Gastrocnemius medialis (tissue), 4 donors: ENCODE measurements at regions not wholly inside any gene's neighbourhood (a gene's known extent, or its start where the extent isn't known, plus 50 kb on each side); places are given as distances from the start of the nearest gene placed in this dataset.

Experiments
- ATAC-seq, 2 donors: fragments of 150-250 bp; one replicate each; pipeline ENCODE4 v1.9.1; 2016
- DNase-seq, 2 donors: peaks; one replicate each; pipeline ENCODE4 v3.0.0-alpha.2; 2019
- H3K27ac ChIP-seq, 4 donors: fragments of 200-600 bp; sonication (generic); 1 replicate in 1 of 4; 2 replicates in 3 of 4; pipeline ENCODE4 v1.5.1; 2016 to 2018; ENCODE audit warnings: mild to moderate bottlenecking in 2 of 4, moderate library complexity in 1 of 4
- H3K27me3 ChIP-seq, 3 donors: fragments of 200-600 bp; sonication (generic) in 2 of 3; 1 replicate in 1 of 3; 2 replicates in 2 of 3; pipeline versions ENCODE4 v1.5.1 to v1.6.0; 2016 to 2019; ENCODE audit warnings: mild to moderate bottlenecking in 1 of 3, moderate library complexity in 1 of 3
- H3K36me3 ChIP-seq, 2 donors: fragments of 200-600 bp; sonication (generic) in 1 of 2; one replicate each; pipeline ENCODE4 v1.5.1; 2017 to 2018
- H3K4me1 ChIP-seq, 2 donors: fragments of 200-600 bp; sonication (generic) in 1 of 2; one replicate each; pipeline ENCODE4 v1.5.1; 2016 to 2017; ENCODE audit warnings: mild to moderate bottlenecking in 2 of 2
- H3K4me3 ChIP-seq, 4 donors: fragments of 200-600 bp; sonication (generic) in 3 of 4; 1 replicate in 1 of 4; 2 replicates in 3 of 4; pipeline ENCODE4 v1.5.1; 2016 to 2019; ENCODE audit warnings: mild to moderate bottlenecking in 2 of 4
- H3K9me3 ChIP-seq, 3 donors: fragments of 200-600 bp; sonication (generic) in 2 of 3; 1 replicate in 1 of 3; 2 replicates in 2 of 3; pipeline ENCODE4 v1.5.1; 2016 to 2019
- POLR2A ChIP-seq, 2 donors: fragments of 450-650 bp; IDR thresholded peaks; one replicate each; pipeline ENCODE4 v1.6.1; 2017; ENCODE audit warnings: antibody characterized with exemption in 2 of 2, mild to moderate bottlenecking in 2 of 2, moderate library complexity in 2 of 2
- in situ Hi-C, 4 donors: fragments of 200-750 bp; cut with MboI; loops; one replicate each; pipeline versions ENCODE4 v1.15.0 to v1.8.0; 2017; ENCODE audit warnings: low sequenced_read_pairs in 4 of 4
- intact Hi-C: fragments of 100-400 bp; cut with DNase I; formaldehyde crosslinking; loops from one replicate; pipeline ENCODE4 v1.15.1; 2023; ENCODE audit warnings: low total_unique reads
- TF ChIP-seq, protein P1 (sequence below), 5 experiments: fragments of 450-650 bp in 3 of 5; fragments of 200-600 bp in 2 of 5; sonication (generic) in 2 of 5; IDR thresholded peaks in 4 of 5; conservative IDR thresholded peaks in 1 of 5; 1 replicate in 4 of 5; 2 replicates in 1 of 5; pipeline ENCODE4 v1.5.1; 2016 to 2019; ENCODE audit warnings: antibody characterized with exemption in 5 of 5, mild to moderate bottlenecking in 3 of 5, moderate library complexity in 3 of 5

- no peak overlapping the region for H3K27ac ChIP-seq
- ATAC-seq (no peak), DNase-seq (no peak)
- no peak overlapping the region for H3K4me3 ChIP-seq
- H3K36me3 ChIP-seq: no peaks in the 10 kb centered on the region
- TF ChIP-seq POLR2A (IDR thresholded peaks at IDR 0.05): no peak
- TF ChIP-seq, protein P1, sequence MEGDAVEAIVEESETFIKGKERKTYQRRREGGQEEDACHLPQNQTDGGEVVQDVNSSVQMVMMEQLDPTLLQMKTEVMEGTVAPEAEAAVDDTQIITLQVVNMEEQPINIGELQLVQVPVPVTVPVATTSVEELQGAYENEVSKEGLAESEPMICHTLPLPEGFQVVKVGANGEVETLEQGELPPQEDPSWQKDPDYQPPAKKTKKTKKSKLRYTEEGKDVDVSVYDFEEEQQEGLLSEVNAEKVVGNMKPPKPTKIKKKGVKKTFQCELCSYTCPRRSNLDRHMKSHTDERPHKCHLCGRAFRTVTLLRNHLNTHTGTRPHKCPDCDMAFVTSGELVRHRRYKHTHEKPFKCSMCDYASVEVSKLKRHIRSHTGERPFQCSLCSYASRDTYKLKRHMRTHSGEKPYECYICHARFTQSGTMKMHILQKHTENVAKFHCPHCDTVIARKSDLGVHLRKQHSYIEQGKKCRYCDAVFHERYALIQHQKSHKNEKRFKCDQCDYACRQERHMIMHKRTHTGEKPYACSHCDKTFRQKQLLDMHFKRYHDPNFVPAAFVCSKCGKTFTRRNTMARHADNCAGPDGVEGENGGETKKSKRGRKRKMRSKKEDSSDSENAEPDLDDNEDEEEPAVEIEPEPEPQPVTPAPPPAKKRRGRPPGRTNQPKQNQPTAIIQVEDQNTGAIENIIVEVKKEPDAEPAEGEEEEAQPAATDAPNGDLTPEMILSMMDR (IDR thresholded peaks at IDR 0.05 in 4 of 5, conservative IDR thresholded peaks at IDR 0.05 in 1 of 5): no peak
- in situ Hi-C loops: no loop called here
- H3K4me1 ChIP-seq: no peaks in the 10 kb centered on the region
- intact Hi-C loops: no loop called here
- no peaks in the 10 kb centered on the region for H3K27me3 ChIP-seq
- H3K9me3 ChIP-seq: no peaks in the 10 kb centered on the region
Measured at GRCh38 chr15:38164061-38164460, 88.6 kb upstream of the SPRED1 start.

- ATAC-seq: no peak
Measured at GRCh38 chr15:38164507-38164906, 88.1 kb upstream of the SPRED1 start.

DNA sequence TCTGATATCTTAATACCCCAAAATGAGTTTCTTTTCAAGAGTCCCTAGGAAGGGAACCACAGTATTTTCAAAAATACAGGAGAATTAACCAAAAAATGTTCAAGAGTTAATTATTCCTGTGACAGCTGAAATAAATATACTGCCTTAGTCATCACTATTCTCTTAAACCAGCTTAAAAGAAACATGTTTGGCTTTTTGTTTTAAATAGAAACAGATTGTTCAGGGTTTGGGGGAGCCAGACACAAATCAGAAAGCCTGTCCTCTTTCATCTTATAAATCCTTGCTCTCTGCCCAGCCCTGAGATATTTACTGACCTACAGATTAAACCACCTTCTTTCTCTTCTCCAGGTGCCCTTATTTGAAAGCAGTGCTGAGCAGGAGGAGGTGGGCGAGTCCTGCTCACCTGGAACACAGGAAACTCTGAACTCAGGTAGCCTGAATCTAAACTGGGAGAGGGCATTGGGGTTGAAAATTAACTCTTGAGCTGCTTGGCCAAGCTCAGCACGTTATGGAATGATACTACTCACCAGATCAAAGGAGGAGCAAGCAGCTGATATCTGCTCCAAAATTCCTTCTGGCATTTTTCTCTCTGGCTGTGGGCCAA, 84.1 kb upstream of the SPRED1 start:
- in situ Hi-C loops: no loop called here
- Histone ChIP-seq H3K9me3 (no peaks in the 10 kb centered on the region), H3K27ac (no peak overlapping the region), H3K4me1 (no peaks in the 10 kb centered on the region), H3K27me3 (no peaks in the 10 kb centered on the region), H3K36me3 (no peaks in the 10 kb centered on the region), H3K4me3 (no peak overlapping the region)
- no peak for ATAC-seq
- no peak for DNase-seq
- intact Hi-C loops: no loop called here
- TF ChIP-seq, protein P1 (IDR thresholded peaks at IDR 0.05 in 4 of 5, conservative IDR thresholded peaks at IDR 0.05 in 1 of 5): no peak
- no peak for TF ChIP-seq POLR2A (IDR thresholded peaks at IDR 0.05)

More at GRCh38 chr15:38164507-38164906, 88.1 kb upstream of the SPRED1 start:
- intact Hi-C loops: no loop called here
- no peak overlapping the region for H3K4me3 ChIP-seq
- H3K36me3 ChIP-seq: no peaks in the 10 kb centered on the region
- in situ Hi-C loops: no loop called here
- H3K27ac ChIP-seq: no peak overlapping the region
- DNase-seq: no peak
- H3K27me3 ChIP-seq: no peaks in the 10 kb centered on the region
- H3K9me3 ChIP-seq: no peaks in the 10 kb centered on the region
- no peaks in the 10 kb centered on the region for H3K4me1 ChIP-seq
- no peak for TF ChIP-seq POLR2A (IDR thresholded peaks at IDR 0.05)
- TF ChIP-seq, protein P1 (IDR thresholded peaks at IDR 0.05 in 4 of 5, conservative IDR thresholded peaks at IDR 0.05 in 1 of 5): no peak

- Histone ChIP-seq H3K9me3 (no peaks in the 10 kb centered on the region), H3K27ac (no peak overlapping the region), H3K4me3 (no peak overlapping the region), H3K27me3 (no peaks in the 10 kb centered on the region), H3K4me1 (no peaks in the 10 kb centered on the region), H3K36me3 (no peaks in the 10 kb centered on the region)
- in situ Hi-C loops (no loop called here), intact Hi-C loops (no loop called here)
- no peak for DNase-seq
- TF ChIP-seq POLR2A (IDR thresholded peaks at IDR 0.05): no peak
- ATAC-seq: no peak
Measured at GRCh38 chr15:38171973-38172372, 80.7 kb upstream of the SPRED1 start.

DNA sequence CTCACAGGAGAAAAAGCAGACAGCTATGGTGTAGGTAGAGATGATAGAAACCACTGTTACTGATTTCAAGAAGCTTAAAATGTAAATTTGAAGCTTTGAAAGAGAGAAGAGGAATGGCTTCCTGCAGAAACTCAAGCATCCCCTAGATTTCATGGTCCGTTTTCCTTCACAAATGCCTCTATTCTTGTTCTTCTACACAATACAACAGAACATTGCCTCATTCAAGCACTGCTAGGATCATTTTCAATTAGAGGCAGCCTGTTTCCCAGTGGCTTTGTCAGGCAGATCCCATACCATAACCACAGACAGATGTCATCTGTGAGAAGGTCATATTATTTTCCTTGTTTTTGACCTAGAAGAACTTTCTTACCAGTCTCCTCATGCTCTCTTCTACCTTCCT, 77.9 kb upstream of the SPRED1 start:
- H3K4me3 ChIP-seq: no peak overlapping the region
- H3K9me3 ChIP-seq: no peaks in the 10 kb centered on the region
- in situ Hi-C loops (no loop called here), intact Hi-C loops (no loop called here)
- no peaks in the 10 kb centered on the region for H3K4me1 ChIP-seq
- H3K27me3 ChIP-seq: no peaks in the 10 kb centered on the region
- no peak for DNase-seq
- no peak for ATAC-seq
- H3K36me3 ChIP-seq: no peaks in the 10 kb centered on the region
- TF ChIP-seq, protein P1 (IDR thresholded peaks at IDR 0.05 in 4 of 5, conservative IDR thresholded peaks at IDR 0.05 in 1 of 5): no peak
- no peak overlapping the region for H3K27ac ChIP-seq
